ENCODE measurements at regions not wholly inside any gene's neighbourhood (a gene's known extent, or its start where the extent isn't known, plus 50 kb on each side); places are given as distances from the start of the nearest gene placed in this dataset.

- no peak for ATAC-seq
- H3K27me3 ChIP-seq (ENCODE audit: insufficient read depth in 3 of 3, low read length in 2 of 3), result no peaks in the 10 kb centered on the region
- no peak overlapping the region for H3K4me3 ChIP-seq
- DNase-seq, result no peak
- TF ChIP-seq, protein P1, sequence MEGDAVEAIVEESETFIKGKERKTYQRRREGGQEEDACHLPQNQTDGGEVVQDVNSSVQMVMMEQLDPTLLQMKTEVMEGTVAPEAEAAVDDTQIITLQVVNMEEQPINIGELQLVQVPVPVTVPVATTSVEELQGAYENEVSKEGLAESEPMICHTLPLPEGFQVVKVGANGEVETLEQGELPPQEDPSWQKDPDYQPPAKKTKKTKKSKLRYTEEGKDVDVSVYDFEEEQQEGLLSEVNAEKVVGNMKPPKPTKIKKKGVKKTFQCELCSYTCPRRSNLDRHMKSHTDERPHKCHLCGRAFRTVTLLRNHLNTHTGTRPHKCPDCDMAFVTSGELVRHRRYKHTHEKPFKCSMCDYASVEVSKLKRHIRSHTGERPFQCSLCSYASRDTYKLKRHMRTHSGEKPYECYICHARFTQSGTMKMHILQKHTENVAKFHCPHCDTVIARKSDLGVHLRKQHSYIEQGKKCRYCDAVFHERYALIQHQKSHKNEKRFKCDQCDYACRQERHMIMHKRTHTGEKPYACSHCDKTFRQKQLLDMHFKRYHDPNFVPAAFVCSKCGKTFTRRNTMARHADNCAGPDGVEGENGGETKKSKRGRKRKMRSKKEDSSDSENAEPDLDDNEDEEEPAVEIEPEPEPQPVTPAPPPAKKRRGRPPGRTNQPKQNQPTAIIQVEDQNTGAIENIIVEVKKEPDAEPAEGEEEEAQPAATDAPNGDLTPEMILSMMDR (IDR thresholded peaks at IDR 0.05), result no peak
- peaks cover 9% of the 10 kb centered on the region for H3K4me1 ChIP-seq
- intact Hi-C loops (cut with DNase I), result no loop called here
- 0 to 8% (median 5%) methylated on average over 1 of the region's 1 CpG for WGBS, 3 donors
- no peaks in the 10 kb centered on the region for H3K36me3 ChIP-seq (ENCODE audit: insufficient read depth in 1 of 2, low read depth in 1 of 2)
- no peak overlapping the region for H3K27ac ChIP-seq
- no peaks in the 10 kb centered on the region for H3K9me3 ChIP-seq
Observed at GRCh38 chr12:58306266-58307000, 365.1 kb downstream of the ATP23 start.

GRCh38 chr12:58309806-58310205 lies 368.4 kb downstream of the ATP23 start:
- Histone ChIP-seq H3K4me1 (peaks cover 9% of the 10 kb centered on the region), H3K9me3 (no peaks in the 10 kb centered on the region), H3K27me3 (ENCODE audit: insufficient read depth in 3 of 3, low read length in 2 of 3) (no peaks in the 10 kb centered on the region), H3K4me3 (no peak overlapping the region), H3K36me3 (ENCODE audit: insufficient read depth in 1 of 2, low read depth in 1 of 2) (no peaks in the 10 kb centered on the region), H3K27ac (no peak overlapping the region)
- TF ChIP-seq, protein P1 (IDR thresholded peaks at IDR 0.05), result no peak
- ATAC-seq (no peak), DNase-seq (no peak)
- intact Hi-C loops (cut with DNase I), result no loop called here
- WGBS, 3 donors, result 84 to 90% (median 86%) methylated on average over 4 of the region's 4 CpGs

DNA sequence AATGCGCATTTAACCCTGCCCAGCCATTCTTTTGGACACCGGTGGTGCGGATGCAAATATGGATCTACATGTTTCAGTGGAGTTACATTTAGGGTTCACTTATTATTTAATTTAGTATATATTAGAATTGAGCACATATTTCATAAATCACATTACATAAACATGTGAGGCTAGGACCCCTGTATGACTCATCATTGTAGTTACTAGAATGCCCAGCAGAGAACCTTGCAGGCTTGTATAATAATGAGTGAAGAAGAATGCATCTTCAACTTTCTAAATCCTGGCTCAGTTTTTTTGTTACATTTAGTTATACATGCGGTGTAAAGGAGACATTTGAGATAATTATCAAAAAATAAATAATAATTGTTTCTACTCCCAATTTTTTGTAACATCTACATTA lies 369.0 kb downstream of the ATP23 start:
- ATAC-seq (peak in 1 of 4 donors; percentile 50), DNase-seq (no peak)
- 93 to 99% (median 96%) methylated on average over 4 of the region's 4 CpGs for whole genome bisulfite sequencing, 3 donors
- TF ChIP-seq, protein P1 (IDR thresholded peaks at IDR 0.05), result no peak
- Histone ChIP-seq H3K36me3 (ENCODE audit: insufficient read depth in 1 of 2, low read depth in 1 of 2) (no peaks in the 10 kb centered on the region), H3K4me1 (peaks cover 9% of the 10 kb centered on the region), H3K9me3 (no peaks in the 10 kb centered on the region), H3K27ac (peak overlapping the region; percentile 41), H3K27me3 (ENCODE audit: insufficient read depth in 3 of 3, low read length in 2 of 3) (no peaks in the 10 kb centered on the region), H3K4me3 (no peak overlapping the region)
- intact Hi-C loops (cut with DNase I), result no loop called here

DNA sequence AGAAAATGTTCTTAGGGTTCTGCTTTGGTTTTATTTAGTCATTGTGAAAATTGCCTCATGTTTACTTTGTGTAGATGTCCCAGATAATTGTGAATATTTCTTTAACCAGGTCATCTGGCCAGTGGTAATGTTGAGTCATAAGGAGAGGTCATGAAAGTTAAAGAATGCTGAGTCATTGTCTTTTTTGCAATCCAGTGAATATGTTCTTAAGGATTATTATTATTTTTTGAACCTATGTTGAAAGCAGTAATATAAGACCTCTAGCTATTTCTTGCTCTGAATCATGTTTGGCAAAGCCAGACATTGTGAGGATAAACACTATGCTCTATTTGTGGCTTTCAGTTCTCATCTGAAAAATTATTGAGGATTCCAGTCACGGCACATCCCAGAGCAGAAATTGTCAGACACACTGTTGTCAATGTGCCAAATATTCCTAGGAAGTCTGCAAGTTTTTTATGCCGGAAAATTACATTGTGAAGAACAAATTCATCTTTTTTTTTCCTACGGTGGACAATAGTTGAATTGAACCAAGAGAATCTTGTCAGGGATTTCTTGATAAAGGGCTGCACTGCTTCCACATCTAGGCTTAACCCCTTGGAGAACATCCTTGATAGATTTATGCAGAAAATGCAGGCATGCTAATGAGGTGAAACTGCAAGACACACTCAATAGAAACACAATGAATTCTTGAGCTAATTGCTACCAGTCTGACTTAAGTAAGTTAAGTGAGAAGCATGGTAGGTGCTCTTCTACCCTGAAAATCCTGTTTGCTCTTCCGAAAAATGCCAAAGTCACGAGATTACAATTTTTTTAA lies 369.6 kb downstream of the ATP23 start:
- TF ChIP-seq, protein P1 (IDR thresholded peaks at IDR 0.05), result no peak
- Histone ChIP-seq H3K4me1 (peaks cover 9% of the 10 kb centered on the region), H3K4me3 (no peak overlapping the region), H3K36me3 (ENCODE audit: insufficient read depth in 1 of 2, low read depth in 1 of 2) (no peaks in the 10 kb centered on the region), H3K27me3 (ENCODE audit: insufficient read depth in 3 of 3, low read length in 2 of 3) (no peaks in the 10 kb centered on the region), H3K27ac (peak overlapping the region; percentile 41), H3K9me3 (no peaks in the 10 kb centered on the region)
- 38 to 39% (median 38%) methylated on average over 5 of the region's 5 CpGs for WGBS, 3 donors
- no peak for DNase-seq
- intact Hi-C loops (cut with DNase I), result no loop called here
- peak; percentile 83 to 97 (median 95) for ATAC-seq
